ENCODE measurements at regions not wholly inside any gene's neighbourhood (a gene's known extent, or its start where the extent isn't known, plus 50 kb on each side); places are given as distances from the start of the nearest gene placed in this dataset.

DNA sequence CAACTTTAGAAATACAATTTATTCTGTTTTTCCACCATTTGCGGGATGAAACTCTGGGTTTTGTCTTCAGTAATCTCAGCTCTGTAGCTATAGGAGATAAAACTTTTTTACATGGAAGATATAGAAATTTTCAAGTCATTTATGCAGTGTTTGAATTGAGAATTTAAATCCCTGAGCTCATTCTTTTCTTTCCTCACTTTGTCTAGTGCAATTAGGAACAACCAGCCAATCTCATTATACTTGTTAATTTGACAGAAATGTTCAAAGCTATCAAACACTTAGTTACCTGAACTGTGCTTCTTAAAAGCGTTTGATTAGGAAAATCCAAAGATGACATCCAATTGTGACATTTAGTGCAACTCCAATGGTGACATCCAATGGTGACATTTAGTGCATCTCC, 1014.3 kb downstream of the SLITRK5 start:
- TF ChIP-seq, protein P1, sequence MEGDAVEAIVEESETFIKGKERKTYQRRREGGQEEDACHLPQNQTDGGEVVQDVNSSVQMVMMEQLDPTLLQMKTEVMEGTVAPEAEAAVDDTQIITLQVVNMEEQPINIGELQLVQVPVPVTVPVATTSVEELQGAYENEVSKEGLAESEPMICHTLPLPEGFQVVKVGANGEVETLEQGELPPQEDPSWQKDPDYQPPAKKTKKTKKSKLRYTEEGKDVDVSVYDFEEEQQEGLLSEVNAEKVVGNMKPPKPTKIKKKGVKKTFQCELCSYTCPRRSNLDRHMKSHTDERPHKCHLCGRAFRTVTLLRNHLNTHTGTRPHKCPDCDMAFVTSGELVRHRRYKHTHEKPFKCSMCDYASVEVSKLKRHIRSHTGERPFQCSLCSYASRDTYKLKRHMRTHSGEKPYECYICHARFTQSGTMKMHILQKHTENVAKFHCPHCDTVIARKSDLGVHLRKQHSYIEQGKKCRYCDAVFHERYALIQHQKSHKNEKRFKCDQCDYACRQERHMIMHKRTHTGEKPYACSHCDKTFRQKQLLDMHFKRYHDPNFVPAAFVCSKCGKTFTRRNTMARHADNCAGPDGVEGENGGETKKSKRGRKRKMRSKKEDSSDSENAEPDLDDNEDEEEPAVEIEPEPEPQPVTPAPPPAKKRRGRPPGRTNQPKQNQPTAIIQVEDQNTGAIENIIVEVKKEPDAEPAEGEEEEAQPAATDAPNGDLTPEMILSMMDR (conservative IDR thresholded peaks at IDR 0.05; ENCODE audit: low read depth, low read length): no peak
- TF ChIP-seq POLR2A (IDR thresholded peaks at IDR 0.05; ENCODE audit: low read depth, low read length): no peak
- TF ChIP-seq BHLHE40 (IDR thresholded peaks at IDR 0.05; ENCODE audit: low read depth, low read length): no peak
- TF ChIP-seq MAFK (IDR thresholded peaks at IDR 0.05; ENCODE audit: low read depth, low read length): no peak
- no peak for TF ChIP-seq MAZ (IDR thresholded peaks at IDR 0.05; ENCODE audit: borderline replicate concordance, low read depth, low read length)
- TF ChIP-seq, protein P2, sequence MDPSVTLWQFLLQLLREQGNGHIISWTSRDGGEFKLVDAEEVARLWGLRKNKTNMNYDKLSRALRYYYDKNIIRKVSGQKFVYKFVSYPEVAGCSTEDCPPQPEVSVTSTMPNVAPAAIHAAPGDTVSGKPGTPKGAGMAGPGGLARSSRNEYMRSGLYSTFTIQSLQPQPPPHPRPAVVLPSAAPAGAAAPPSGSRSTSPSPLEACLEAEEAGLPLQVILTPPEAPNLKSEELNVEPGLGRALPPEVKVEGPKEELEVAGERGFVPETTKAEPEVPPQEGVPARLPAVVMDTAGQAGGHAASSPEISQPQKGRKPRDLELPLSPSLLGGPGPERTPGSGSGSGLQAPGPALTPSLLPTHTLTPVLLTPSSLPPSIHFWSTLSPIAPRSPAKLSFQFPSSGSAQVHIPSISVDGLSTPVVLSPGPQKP (IDR thresholded peaks at IDR 0.05; ENCODE audit: borderline replicate concordance, low read depth, low read length): no peak

All from IMR-90 (cell line).